DND-41 (cell line): ENCODE measurements at regions not wholly inside any gene's neighbourhood (a gene's known extent, or its start where the extent isn't known, plus 50 kb on each side); places are given as distances from the start of the nearest gene placed in this dataset.

Experiments
- EZH2 ChIP-seq: IDR thresholded peaks from 3 replicates; pipeline ENCODE4 v1.6.1; 2012; ENCODE audit warnings: borderline replicate concordance, low read depth, mild to moderate bottlenecking, moderate library complexity, low read length, inconsistent platforms; ENCODE audit not compliant: severe bottlenecking
- TF ChIP-seq, protein P1 (sequence below): IDR thresholded peaks from 2 replicates; pipeline ENCODE4 v1.5.1; 2012; ENCODE audit warnings: borderline replicate concordance, low read length, moderate library complexity, mild to moderate bottlenecking; ENCODE audit not compliant: poor library complexity, severe bottlenecking; ENCODE audit errors: extremely low read depth

DNA sequence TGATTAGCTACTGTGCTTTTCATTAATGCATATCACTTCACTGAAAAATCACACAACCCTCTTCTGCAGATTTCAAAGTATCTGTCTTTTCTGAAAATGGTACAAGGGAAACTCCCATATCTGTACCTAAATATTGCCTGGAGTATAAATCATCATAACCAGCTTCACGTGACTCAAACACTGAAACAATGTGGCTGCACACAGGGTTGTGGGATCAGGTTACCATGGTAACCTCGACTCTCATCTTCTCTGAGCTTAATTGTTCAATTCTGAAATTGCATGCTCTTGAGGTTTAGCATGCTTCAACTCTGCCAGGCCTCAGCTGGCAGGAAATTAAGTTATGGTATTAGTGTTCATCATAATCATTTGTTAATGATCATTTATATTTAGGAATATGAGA is 77.5 kb upstream of the CPSF6 start:
- TF ChIP-seq, protein P1, sequence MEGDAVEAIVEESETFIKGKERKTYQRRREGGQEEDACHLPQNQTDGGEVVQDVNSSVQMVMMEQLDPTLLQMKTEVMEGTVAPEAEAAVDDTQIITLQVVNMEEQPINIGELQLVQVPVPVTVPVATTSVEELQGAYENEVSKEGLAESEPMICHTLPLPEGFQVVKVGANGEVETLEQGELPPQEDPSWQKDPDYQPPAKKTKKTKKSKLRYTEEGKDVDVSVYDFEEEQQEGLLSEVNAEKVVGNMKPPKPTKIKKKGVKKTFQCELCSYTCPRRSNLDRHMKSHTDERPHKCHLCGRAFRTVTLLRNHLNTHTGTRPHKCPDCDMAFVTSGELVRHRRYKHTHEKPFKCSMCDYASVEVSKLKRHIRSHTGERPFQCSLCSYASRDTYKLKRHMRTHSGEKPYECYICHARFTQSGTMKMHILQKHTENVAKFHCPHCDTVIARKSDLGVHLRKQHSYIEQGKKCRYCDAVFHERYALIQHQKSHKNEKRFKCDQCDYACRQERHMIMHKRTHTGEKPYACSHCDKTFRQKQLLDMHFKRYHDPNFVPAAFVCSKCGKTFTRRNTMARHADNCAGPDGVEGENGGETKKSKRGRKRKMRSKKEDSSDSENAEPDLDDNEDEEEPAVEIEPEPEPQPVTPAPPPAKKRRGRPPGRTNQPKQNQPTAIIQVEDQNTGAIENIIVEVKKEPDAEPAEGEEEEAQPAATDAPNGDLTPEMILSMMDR, result no peak
- TF ChIP-seq EZH2, result no peak
